ENCODE measurements at regions not wholly inside any gene's neighbourhood (a gene's known extent, or its start where the extent isn't known, plus 50 kb on each side); places are given as distances from the start of the nearest gene placed in this dataset.

DNA sequence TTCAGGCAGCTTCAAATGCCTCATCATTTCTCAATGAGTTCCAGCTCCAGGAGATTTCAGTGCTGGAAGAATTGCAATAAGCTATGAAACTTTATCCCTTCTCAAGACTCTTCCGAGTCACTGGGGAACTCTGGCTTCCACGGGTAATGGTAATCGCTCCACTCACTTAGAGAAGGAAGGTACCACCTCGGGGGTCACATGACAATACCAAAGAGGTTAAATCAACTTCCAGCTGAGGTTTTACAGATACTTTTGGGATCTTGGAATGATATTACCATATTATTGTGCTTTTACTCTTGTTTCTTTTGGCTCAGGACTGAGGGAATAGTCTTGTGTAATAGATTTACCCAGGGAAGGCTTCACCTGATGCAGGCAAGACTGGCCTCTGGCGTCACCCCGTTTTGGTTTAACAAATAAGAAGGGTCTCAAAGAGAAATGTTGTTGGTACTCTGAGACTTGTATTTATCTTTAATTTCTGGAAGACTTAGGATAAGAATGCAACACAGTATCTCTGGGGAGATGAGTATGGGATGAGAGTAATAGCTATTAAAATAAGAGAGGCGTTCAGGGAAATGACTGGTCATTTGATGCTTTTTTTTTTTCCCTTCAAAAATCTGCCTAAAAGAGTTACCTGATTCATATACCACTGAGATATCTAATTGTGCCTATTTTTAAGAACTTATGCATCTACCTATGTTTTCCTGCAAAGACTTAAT, 316.9 kb upstream of the ZEB2 start:
- DNase-seq, result no peak

DNA sequence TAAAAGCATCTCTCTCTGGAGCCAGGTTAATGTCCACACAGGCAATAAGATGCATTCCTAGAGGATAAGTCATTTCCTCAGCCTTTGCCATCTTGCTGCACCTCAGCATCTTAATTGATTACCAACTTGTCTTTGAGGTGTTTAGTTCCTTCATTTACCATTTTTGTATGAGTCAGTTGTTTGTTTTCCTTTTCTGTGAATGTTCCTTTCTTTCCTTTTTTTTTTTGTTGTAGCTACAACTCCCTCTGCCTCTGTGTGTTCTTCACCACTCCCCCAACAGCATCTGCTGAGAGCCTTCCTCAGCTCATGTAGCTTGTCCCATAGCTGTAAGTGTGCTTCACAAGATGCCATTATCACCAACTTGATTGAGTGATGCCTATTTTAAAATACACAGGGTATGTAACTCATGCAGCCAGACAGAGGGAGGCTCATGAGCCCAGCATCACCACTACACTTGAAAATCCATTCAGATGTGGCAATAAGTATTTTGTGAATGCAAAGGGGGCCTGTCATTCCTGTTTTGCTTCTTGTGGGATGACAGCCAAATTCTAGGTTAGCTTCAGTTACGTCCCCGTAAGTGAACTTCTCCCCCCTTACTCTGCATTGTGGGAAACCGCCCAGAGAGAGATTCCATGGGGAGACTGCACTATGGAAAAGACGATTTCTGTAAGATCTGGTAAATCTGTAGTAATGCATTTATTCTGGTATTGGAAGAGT, 315.9 kb upstream of the ZEB2 start:
- no peak for DNase-seq

DNA sequence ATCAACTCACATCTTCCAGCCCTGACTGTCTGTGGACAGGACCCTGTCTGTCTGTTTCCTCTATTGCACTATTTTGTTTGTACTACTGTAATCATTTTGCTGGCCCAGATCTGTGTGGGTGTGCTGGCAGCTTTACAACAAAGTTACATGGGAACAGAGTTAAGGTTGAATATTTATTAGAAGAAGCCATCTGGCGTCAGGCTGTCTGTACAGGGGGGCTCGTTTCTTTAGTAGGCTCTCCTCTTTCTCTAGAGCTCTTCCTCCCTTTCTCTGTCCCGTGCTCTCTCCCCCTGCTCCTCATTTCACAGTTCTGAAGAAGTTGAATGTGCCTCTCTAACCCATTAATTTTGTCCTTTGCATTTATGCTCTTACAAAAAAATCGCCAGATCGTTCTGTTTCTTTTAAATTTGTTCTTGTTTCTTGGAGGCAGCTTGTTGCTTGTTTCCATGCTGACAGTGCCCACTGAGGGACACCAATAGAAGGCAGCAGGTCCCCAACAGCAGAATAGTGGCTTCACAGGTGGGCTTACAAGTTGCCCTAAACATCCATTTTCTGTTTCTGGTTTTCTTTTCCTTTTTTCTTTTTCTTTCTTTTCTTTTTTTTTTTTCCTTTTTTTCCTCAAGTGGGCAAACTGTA, 315.2 kb upstream of the ZEB2 start:
- DNase-seq, result no peak

DNA sequence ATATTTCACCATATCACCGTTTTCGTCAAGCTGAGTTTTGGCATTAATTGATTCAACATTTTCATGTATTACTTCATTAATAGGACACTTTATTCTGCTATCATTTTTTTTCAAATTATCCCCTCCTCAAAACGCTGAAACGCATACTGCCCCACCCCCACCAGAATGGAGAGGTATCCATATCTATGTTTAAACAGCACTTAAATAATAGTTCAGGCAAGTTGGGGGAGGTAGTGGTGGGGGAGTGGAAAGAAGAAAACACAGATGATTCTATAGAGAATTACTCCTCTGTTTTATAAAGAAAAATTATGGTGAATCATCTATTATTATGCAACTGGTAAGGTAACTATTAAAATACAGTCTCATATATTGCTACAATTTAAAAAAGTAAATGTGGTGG, 314.4 kb upstream of the ZEB2 start:
- no peak for DNase-seq

DNA sequence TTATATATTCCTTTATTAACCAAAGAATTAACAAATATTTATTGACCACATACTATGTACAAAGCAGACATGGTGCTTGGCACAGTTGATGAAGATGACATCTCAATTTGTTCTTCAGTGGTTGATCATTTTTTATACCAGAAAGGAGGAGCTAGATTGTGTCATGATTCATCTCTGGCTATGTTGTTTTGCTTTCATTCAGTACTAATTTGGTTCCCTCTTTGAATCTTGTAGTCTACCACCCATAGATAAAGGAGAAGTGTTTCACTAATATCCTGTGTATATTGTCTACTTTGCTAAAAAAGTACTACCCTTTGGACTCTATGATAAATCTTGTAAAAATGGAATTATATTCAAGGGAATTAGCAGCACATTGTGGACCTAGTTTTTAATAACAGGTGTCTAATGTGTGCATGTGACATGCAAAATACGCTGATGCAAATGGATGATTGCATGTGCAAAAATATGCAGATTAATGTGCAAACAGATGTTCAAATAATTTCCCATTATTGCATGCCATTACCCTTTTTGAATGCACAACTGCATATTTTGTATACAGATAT, 313.2 kb upstream of the ZEB2 start:
- no peak for DNase-seq

DNA sequence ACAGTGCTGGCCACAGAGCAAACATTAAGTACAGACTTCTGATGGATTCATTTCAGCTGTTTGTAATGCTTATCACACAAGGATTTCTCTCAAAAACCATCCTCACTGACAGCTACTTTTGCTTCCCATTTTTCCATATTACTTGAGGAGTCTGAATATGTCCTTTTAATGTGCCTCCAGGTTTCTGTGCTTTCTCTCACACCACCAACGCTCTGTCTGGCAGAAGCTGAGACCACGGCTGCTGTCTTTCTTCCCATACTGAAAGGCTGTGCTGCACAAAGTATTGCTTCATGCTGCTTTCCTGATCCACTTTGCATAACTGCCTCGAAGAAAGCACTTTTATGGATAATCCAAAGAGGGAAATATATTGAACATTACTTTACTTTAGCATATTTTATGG, 312.1 kb upstream of the ZEB2 start:
- no peak for DNase-seq

DNA sequence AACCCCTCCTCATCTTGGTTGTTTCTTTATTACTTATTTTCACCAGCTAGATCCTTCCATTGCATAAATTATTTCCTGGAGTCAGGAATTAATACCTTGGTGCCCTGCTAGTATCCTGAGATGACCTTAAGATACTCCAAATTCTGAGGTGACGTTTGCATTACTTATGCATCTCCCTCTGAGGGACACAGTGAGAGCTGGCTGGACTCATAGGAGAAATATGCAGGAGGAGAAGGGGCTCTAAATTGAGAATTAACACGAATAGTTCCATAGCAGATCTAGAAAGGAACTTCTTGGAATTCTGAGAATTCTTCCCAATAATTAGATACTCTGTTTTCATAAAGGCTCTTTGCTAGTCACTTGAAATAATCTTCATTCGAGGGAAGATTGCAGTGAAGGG, 310.6 kb upstream of the ZEB2 start:
- DNase-seq, result no peak

DNA sequence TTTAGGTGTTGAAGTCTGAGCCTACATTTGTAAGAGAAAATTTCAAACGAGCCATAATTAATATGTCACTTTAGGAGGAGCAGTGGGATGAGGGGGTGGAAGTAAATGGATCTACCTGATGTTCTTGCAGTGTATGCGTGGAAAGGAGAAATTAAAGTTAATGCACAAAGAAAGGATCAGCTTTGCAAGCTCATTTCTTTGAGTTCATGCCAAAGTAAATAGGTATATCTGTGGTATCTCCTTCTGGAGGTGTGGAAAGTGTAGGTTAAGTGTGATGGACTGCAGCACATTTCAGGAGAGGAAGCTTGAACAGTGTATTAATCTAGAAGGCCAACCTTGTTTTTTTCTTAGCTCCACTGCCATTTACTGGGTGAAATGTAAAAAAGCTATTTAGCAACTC, 307.5 kb upstream of the ZEB2 start:
- no peak for DNase-seq

DNA sequence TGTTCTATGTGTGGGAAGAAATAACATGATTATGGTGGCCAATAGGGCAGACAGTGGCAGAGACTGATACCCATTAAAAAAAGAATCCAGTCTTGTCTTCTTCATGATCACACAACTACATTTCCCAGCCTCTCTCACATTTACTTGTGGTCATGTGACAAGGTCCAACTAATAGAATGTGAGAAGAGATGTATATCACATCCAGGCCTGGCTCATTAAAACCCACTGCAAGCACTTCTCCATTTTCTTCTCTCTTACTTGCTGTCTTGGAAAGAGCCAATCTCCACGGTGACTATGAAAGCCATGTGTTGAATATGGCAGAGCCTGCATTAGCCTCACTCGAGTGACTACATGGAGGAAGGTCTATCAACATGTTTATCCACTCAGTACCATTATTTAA, 306.2 kb upstream of the ZEB2 start:
- DNase-seq, result no peak

DNA sequence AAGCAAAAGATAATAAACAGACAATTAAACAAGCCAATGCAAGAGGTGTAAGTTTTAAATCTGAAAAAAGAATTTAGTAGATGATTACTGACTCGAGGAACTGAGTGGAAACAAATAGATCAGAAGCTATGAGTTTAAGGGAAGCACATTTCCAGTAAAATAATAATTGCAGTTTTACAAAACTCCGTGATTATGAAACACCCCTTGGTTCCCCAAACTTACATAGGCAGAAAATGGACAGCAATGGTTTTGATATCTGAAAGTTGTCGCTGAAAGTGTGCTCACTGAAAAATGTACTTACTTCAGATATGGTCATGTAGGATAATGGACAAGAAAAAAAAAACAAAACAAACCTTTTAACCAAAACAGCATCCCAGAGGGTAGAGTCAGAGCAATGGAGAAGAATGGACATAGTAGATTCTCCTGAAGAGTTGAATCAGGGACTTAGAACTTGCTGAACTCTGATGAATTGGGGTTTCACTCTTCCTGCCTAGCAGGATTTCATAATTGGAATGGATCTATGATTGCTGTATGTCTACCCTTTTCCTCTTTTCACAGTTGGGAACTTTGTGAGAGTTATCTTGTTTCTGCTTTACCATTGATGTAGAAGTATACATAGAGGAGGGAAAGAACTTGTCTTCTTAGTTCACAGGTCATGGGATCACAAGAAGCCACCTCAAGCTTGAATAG, 305.6 kb upstream of the ZEB2 start:
- DNase-seq, result no peak

DNA sequence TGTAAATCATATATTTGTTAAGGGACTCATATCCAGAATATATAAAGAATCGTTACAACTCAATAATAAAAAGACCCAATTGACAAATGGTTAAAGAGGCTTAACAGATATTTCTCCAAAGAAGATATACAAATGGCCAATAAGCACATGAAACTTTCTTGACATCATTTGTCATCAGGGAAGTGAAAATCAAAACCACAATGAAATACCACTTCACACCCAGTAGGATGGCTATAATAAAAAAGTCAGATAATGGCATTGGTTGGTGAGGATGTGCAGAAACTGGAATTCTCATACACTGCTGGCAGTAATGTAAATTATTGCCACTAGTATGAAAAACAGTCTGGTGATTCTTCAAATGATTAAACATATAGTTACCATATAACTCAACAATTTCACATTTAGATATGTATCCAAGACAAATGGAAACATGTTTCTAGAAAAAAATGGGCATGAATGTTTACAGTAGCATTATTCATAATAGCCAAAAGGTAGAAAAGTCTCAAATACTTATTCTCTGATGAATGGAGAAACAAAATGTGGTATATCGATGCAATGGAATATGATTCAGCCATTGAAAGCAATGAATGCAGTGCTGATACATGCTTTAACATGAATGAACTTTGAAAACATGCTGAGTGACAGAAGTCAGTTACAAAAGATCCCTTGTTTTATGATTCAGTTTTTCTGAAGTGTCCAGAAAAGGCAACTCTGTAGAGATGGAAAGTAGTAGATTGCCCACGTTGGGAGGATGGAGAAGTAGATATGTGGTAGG, 304.6 kb upstream of the ZEB2 start:
- no peak for DNase-seq

DNA sequence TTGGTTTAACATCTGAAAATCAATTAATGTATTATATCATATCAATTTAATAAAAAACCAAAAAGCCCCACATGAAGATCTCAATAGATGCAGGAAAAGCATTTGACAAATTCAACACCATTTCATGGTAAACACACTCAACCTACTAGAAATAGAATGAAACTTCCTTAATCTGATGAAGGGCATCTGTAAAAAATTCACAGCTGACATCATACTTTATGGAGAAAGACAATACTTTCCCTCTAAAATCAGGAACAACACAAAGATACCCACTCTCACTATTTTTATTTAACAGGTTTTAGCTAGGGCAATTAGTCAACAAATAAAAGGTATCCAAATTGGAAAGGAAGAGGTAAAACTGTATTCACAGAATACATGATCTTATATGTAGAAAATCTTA, 303.0 kb upstream of the ZEB2 start:
- no peak for DNase-seq

DNA sequence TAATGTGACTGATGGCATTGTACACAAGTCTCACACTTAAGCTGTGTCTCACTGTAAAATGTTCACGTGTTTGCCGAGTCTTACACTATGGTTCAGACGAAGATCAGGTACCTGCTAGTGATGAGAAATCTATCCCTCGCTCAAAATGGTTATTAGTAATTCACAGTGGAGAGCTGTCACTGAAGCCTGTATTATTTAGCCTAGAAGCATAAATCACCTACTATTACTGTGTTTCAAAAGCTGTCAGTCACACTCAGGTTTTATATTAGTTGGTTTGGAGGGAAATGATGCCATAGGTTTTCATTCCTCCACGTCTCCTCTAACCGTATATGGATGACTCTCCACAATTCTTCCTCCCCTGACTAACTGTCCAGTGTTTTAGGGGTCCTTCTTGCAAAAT, 292.4 kb upstream of the ZEB2 start:
- DNase-seq, result no peak

DNA sequence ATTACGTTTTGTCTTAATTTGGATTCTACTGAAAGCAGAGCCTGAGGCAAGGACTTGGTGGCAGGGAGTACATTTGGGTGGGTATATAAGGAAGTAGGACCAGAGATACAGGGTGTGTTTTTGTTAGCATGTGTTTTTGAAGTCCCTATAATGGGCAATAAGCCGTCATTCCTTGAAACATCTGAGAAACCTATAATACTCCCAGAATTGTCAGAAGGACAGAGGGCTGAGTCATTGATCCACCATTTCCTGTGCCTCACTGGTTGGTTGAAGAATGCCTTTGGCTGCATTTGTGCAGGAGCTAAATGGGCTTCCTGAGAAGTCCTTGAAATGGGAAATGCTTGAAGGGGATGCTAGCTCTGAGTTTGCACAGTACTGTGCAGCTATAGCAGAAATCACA, 281.8 kb upstream of the ZEB2 start:
- no peak for DNase-seq

DNA sequence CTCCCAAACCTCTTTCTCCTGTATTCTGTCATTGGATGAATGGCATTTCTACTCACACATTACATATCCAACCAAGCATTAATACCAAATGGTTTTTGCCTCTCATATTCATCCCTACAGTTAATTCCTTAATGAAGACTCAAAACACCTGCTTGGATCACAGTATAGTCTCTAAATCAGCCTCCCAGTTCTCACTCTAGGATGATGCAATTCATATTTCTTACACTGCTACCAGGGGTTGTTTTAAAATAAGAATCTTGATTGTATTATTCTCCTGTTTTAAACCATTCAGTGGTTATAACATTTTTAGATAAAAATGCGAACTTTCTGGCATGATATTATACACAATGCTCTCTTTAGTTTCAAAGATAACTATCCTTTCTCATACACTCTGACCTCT, 281.4 kb upstream of the ZEB2 start:
- no peak for DNase-seq

DNA sequence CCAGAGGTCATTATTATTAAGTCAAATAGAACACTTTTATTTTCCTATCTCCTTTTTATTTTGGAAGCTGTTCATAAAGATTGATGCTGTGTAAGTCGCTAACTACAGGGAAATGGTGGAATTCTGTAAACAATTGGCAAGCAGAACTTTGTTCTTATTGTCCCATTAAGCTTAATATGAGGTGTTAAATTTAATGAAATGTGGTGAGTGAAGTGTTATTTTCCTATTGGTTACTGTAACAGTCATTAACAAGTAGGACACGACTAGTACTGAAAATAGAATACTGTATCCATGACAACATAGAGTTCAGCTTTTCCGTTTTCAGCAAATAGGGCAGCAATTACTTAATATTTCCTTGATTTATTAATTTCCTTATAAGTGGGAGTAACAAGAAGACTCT, 279.1 kb upstream of the ZEB2 start:
- no peak for DNase-seq

DNA sequence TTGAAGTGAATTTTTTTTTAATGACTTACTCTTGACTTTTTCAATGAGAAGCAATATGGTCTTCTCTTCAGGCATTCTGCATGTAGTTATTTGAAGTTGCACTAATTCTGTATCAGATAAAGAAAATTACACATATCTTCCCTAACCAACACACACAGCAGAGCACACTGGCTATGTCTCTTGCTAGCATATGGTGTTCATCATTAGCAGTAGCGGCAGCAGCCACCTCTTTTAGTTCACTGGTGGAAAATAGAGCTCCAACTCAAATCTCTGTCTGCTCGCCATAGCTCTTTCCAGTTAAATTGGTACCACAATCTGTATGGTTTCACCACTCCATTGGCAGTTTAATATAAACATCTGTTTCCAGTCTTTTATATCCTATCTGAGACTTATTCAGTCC, 278.1 kb upstream of the ZEB2 start:
- DNase-seq, result no peak

DNA sequence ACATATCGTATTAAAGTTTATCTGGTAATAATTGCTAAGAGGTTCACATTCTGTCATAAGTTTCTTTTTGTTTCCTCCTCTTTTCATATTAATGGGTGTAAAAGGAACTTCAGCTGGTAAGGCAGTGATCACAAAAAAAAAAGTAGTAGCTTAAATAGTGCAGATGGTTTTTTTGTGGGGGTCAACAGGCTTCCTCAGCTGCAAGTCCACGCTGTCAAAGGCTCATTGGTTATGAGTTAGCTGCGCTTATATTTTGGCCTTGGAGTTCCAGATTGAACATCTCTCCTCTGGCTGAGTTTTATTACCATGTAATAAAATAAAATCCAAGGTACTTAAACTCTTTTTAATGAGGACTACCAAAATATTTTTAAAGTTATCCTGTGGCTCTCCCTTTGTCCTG, 277.0 kb upstream of the ZEB2 start:
- no peak for DNase-seq

DNA sequence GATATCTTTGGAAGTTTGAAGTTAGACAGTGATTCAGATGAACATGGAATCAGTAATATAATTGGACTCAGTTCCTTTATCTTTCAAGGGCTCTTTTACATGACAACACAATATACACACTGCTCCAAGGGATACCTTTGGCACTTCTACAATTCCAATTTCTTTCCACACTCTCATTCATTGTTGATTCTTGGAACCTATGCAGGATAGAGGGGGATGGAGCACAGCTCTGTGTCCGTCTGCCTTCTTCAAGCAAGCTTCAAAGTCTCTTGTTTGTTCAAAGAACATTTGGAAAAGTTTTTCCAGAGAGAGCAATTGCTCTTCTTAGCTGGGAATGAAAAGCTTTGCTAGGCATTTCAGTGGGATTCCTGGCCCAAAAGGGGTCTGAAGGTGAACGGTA, 276.2 kb upstream of the ZEB2 start:
- no peak for DNase-seq

DNA sequence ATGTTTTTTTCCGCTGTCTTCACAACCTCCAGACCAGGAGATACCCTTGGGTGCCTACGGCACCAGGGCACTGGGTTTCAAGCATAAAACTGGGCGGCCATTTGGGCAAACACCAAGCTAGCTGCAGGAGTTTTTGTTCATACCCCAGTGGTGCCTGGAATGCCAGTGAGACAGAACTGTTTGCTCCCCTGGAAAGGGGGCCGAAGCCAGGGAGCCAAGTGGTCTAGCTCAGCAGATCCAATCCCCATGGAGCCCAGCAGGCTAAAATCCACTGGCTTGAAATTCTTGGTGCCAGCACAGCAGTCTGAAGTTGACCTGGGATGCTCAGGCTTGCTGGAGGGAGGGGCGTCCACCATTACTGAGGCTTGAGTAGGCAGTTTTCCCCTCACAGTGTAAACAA, 265.3 kb upstream of the ZEB2 start:
- no peak for DNase-seq

DNA sequence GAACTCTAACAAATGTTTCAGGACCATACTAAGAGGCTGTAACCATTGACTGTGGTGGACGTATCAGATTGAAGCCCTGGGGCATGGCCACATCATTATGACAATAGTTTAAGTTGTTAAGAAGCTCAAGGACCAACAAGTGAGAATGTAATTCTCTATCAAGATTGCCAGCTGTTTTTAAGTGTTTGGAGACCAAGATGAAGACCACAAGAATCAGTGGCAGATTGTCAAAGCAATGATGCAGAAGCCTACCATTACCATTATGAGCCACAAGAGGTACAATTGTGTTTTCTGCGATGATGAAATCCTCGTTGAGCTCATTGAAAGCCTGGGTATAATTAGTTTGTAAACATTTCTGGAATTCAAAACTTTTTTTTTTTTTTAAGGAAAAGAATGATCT, 261.1 kb upstream of the ZEB2 start:
- no peak for DNase-seq

DNA sequence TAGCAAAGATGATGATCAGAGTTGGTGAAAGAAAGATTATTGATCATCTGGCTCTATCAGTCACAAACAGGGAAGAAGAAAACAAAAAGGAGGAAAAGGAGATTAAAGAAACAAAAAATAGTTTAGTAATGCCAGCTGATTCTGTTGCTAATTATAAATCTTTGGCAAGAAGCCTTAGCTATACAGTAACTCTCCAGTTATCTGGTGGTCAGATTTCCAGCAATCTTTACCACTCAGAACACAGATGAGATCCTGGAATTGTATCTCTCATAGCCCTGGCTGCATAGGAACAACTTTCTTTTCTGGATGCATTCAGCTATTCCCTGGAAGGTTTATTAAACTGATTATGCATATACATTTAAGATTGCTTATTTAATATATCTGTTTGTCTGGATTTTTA, 256.8 kb upstream of the ZEB2 start:
- DNase-seq, result no peak

DNA sequence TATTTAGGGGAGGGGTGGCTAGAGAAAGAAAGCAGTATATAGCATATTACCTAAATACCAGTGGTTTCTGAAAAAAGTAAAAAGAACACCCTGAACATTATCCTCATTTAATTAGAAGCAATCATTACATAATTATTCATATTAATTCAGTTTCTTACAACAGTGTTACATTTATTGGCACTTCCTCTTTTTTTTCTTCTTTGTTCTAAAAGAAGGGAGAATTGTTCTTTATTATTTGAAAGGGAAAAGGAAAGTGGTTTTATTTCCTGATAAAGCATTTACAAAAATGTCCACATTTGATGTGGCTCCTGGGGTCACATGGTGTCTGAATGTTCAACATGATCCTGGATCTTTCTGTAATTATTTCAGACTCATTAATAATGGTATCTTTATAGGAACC, 254.9 kb upstream of the ZEB2 start:
- DNase-seq, result no peak

Measured in activated naive CD4-positive, alpha-beta T cell (primary cell).